ENCODE measurements at regions not wholly inside any gene's neighbourhood (a gene's known extent, or its start where the extent isn't known, plus 50 kb on each side); places are given as distances from the start of the nearest gene placed in this dataset.

DNA sequence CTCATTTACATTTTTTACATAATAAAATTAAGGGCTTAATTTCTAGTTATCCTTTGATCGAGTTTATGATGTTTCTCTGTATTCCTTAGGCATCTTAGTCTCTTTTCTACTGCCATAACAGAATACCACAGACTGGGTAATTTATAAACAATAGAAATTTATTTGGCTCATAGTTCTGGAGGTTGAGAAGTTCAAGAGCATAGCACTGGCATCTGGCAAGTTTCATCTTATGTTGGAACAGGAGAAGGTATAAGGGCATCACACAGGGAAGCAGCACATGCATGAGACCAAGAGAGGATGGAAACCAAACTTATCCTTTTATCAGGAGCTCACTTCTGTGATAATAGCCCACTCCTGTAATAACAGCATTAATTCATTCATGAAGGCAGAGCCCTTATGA, 284.9 kb upstream of the COX7C start:
- DNase-seq: no peak
- in situ Hi-C loops (cut with HindIII; ENCODE audit: low pct_ligation_motif_present, low pct_unique_long_range_greater_than_20kb, low sequenced_read_pairs): no loop called here

DNA sequence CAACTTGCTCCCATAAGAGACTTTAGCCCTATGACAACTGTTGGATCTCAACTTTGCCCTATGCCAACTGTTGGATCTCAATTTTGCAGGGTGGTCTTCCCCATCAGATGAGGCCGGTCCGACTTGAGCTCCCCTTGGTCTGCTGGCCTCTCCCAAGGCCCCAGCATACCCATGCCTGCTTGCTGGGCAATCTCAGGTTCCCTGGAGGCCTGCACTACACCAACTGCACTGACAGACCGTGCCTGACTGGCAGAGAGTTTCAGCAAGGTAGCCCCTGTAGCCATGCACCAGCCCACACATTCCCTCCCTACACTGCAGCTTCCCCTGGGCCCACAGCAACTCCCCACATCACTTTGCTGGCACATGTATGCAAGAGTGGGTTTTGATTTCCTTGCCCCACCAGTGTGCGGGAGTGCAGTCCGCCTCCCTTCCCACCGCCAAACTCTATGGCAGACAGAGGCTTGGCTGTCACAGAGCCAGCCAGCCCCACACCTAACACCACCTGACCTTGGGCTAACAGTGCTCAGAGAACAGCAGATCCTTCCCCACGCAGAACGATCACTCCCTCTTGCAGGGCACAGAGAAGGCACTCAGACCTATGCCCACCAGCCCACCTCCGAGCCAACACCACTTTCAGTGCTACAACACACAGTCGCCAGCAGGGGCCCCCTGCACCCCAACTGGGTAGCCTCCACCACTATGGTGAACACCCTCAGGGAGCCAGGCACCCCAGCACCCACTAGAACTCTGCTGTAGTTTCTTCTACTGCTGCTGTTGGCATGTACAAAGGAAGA, 279.9 kb upstream of the COX7C start:
- in situ Hi-C loops (cut with HindIII; ENCODE audit: low pct_ligation_motif_present, low pct_unique_long_range_greater_than_20kb, low sequenced_read_pairs): no loop called here
- no peak for DNase-seq

DNA sequence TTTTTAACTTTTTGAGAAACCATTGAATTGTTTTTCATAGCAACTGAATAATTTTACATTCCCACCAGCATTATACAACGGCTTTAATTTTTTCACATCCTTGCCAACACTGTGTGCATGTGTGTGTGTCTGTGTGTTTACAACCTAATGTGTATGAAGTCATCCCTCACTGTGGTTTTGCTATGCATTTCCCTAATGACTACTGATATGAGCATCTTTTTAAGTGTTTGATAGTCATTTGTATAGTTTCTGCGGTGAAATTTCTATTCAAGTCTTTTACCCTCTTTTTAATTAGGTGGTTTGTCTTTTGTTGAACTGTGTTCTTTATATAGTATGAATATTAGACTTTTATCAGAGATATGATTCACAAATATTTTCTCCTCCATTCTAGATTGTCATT, 263.1 kb upstream of the COX7C start:
- in situ Hi-C loops (cut with HindIII; ENCODE audit: low pct_ligation_motif_present, low pct_unique_long_range_greater_than_20kb, low sequenced_read_pairs): no loop called here
- no peak for DNase-seq

DNA sequence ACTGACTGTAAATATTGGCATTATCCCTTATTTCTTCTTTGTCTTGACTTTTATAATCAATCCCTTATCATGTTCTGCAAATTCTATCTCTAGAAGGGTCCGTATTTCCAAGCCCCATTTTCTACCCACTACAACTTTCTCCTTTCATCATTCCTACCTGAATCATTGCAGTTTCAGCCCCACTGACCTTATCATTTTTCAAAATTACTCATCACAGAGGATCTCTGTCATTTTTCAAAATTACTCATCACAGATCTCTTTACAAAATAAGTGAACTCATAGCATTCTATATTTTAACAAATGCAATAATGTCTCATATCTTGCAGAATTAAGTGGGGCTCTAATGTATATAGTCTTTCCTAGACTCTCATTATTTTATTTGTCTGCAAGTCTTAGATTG, 256.9 kb upstream of the COX7C start:
- DNase-seq: no peak
- in situ Hi-C loops (cut with HindIII; ENCODE audit: low pct_ligation_motif_present, low pct_unique_long_range_greater_than_20kb, low sequenced_read_pairs): no loop called here

DNA sequence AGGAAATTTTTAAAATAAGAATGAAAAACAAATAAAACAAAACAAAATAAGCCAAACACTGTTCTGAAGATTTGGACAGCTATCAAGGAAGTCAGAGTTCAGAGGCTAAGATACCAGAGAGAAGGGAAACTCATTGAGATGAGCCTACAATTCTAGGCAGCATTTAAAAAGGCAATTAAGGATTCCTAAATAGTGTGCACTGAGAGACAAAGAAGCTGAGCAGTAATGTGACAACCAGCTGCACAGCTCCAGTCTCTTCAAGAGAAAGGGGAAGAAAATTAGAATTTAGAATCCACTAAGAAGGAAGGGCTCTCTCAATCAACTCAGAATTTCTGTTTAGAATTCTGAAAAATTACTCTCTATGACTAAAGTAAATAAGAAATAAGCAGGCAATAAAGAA, 246.7 kb upstream of the COX7C start:
- in situ Hi-C loops (cut with HindIII; ENCODE audit: low pct_ligation_motif_present, low pct_unique_long_range_greater_than_20kb, low sequenced_read_pairs): no loop called here
- no peak for DNase-seq

DNA sequence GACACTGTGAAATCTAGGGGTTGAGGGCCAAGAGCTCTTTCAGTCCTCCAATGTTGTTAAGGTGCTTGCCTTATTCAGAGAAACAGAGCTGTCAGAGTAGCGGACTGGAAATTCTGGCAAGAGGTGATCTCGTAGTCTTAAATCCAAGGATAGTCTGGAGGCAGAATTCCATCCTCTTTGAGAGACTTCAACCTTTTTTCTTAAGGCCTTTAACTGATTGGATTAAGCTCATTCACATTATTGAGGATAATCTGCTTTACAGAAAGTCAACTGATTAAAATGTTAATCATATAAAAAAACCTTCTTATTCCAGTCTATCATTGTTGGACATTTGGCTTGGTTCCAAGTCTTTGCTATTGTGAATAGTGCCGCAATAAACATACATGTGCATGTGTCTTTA, 243.1 kb upstream of the COX7C start:
- in situ Hi-C loops (cut with HindIII; ENCODE audit: low pct_ligation_motif_present, low pct_unique_long_range_greater_than_20kb, low sequenced_read_pairs): no loop called here
- no peak for DNase-seq

DNA sequence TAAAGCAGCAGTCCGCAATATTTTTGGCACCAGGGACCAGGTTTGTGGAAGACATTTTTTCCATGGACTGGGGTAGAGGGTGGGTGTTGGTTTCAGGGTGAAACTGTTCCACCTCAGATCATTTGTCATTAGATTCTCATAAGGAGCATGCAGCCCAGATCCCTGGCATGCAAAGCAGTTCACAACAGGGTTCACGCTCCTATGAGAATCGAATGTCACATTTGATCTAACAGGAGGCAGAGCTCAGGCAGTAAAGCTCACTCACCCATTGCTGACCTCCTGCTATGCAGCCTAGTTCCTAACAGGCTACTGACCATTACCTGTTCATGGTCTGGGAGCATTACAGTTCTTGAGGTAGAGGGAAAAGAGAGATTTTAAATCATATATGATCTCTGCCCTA, 241.5 kb upstream of the COX7C start:
- DNase-seq: no peak
- in situ Hi-C loops (cut with HindIII; ENCODE audit: low pct_ligation_motif_present, low pct_unique_long_range_greater_than_20kb, low sequenced_read_pairs): no loop called here

DNA sequence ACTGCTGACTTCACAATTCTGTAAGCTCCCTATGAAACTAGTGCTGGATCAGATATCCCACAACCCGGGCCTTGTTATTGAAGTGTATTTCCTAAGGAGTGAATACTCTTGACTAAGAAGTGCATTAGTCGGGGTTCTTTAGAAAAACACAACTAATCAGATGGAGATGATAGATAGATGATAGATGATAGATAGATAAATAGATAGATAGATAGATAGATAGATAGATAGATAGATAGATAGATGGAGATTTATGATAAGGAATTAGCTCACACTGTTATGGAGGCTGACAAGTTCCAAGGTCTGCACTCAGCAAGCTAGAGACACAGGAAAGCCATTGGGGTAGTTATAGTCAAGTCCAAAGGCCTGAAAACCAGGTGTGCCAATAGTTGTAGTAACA, 214.6 kb upstream of the COX7C start:
- in situ Hi-C loops (cut with HindIII; ENCODE audit: low pct_ligation_motif_present, low pct_unique_long_range_greater_than_20kb, low sequenced_read_pairs): no loop called here
- DNase-seq: no peak

DNA sequence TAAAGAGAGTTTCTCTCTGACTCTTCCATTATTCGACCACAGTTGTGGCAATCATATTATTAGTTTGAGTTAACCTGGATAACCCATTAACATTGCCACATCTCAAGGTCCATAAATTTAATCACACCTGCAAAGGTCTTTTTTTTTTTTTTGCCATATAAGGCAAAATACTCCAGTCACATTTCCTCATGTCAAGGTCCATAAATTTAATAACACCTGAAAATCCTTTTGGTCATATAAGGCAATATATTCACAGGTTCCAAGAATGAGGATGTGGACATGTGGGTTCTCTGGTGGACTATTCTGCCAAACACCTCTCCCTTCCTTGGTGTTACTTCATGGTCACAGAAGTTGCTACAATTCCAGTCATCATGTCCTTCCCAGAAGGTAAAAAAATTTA, 213.5 kb upstream of the COX7C start:
- in situ Hi-C loops (cut with HindIII; ENCODE audit: low pct_ligation_motif_present, low pct_unique_long_range_greater_than_20kb, low sequenced_read_pairs): no loop called here
- no peak for DNase-seq

DNA sequence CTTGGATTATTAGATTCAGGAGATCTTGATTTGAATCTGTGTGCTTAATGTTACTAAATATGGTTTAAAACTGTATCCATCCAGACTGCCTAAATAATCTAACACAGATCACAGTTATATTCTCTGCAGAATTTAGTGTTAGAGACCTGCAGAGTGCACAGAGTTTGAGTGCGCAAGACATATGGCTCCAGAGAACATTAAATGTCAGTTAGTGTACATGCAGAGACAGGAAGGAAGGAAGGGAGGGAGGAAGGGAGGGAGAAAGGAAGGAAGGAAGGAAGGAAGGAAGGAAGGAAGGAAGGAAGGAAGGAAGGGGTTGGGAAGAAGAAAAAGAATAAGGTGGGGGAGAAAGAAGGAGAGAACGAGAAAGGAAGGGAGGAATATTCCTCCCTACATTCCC, 210.0 kb upstream of the COX7C start:
- no peak for DNase-seq
- in situ Hi-C loops (cut with HindIII; ENCODE audit: low pct_ligation_motif_present, low pct_unique_long_range_greater_than_20kb, low sequenced_read_pairs): no loop called here

DNA sequence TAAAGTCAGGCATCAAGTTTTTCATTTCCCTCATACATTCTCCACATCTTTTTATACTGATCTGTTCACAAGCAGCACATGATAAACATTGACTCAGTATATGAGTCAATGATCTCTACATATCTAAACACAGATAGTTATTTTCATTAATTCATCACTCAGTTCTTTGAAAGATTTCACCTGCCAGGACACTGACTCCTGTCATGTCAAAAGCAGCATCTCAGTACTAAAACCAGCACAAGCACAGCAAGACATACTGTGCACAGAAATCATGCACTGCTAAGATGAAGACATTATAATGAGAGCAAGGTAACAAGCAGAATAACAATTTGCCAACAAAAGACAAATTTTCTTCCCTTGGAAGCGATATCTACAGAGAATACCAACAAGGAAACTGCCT, 206.1 kb upstream of the COX7C start:
- in situ Hi-C loops (cut with HindIII; ENCODE audit: low pct_ligation_motif_present, low pct_unique_long_range_greater_than_20kb, low sequenced_read_pairs): no loop called here

DNA sequence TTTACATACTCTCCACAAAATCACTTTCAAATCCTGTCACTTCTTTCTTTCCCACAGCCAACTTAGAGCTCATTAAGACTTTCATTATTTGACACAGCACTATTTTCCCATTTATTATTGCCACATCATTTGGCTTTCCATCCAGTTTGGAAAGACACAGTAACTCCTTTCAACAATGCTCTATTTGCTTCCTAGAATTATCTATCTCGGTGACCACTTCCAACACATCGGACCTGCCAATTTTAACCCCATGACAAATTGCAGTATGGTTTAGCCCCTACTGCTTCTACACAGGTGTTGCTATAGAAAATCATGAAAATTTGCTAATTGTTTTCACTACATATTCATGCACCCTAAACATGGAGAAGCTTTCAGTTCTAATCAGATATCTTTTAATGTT, 190.6 kb upstream of the COX7C start:
- in situ Hi-C loops (cut with HindIII; ENCODE audit: low pct_ligation_motif_present, low pct_unique_long_range_greater_than_20kb, low sequenced_read_pairs): no loop called here
- no peak for DNase-seq

More for the DNA sequence above, 206.1 kb upstream of the COX7C start:
- DNase-seq: no peak

DNA sequence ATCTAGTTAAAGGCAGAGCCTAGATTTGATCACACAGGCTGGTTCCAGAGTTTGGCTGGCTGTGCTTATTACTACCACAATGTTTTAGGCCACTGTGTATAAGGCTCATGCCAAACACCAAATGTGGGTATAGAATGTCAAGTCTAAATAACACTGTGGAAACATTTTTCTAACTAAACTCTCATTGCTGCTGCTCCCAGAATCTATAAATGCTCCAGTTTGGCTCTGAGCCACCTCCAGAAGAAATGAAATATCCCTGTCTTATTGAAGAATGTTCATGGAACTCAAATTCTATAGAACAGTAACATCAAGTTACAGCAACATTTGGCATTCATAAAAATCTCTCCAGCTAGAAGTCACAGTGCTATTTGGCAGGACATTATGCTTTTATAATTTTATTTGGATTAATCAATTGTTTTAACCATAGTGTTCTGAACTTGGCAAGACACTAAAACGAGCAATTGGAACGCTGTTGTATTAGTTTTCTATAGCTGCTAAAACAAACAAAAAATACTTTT, 178.1 kb upstream of the COX7C start:
- in situ Hi-C loops (cut with HindIII; ENCODE audit: low pct_ligation_motif_present, low pct_unique_long_range_greater_than_20kb, low sequenced_read_pairs): no loop called here

DNA sequence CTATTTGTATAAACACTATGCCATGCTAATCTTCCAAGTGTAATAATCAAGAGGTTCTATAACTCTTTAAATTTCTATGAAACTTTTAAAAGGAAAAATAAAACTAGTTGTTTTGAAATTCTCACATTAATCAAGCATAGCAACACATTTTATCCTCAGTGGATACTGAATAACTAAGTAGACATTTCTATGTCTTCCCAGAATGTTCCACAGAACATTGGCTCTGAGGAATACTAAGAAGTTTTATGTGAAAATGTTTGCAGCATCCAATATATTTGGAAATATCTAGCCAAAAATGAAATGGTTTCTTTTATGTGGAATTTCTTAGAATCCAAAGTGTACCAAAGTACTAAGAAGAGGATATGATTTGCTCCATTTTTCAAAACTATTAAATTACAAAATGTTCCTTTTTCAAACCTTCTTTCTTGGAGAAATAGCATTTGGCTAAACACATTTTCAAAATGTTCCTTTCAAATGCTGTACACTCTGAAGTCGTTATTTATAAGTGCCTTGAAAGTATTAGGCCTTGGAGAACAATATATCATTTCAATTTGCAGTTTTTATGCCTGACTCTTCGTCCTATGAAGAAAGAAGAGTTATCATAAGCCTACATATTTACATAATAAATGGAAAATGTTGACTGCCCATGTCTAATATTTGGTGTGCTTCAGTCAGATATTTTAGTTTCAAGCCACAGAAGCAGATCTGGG, 175.6 kb upstream of the COX7C start:
- in situ Hi-C loops (cut with HindIII; ENCODE audit: low pct_ligation_motif_present, low pct_unique_long_range_greater_than_20kb, low sequenced_read_pairs): no loop called here
- DNase-seq: no peak

More for the DNA sequence above, 178.1 kb upstream of the COX7C start:
- DNase-seq: no peak

DNA sequence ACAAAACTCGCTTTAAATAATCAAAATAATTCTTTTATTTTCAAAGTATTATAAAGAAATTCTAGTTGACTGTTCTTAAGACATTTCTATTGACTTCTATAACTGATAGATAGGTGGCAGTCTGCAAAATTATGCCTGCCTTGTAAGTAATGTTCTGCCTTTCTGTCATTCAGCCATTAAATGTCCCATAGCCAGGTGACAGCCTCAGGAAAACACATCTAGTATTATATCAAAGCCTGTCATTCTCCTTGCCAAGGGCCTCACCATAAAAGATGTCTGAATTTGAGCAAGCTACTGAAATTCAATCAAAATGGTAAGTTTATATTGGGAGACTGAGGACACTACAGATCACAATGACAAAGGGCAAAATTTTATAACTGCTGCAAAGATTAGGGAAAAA, 170.4 kb upstream of the COX7C start:
- in situ Hi-C loops (cut with HindIII; ENCODE audit: low pct_ligation_motif_present, low pct_unique_long_range_greater_than_20kb, low sequenced_read_pairs): no loop called here
- no peak for DNase-seq

DNA sequence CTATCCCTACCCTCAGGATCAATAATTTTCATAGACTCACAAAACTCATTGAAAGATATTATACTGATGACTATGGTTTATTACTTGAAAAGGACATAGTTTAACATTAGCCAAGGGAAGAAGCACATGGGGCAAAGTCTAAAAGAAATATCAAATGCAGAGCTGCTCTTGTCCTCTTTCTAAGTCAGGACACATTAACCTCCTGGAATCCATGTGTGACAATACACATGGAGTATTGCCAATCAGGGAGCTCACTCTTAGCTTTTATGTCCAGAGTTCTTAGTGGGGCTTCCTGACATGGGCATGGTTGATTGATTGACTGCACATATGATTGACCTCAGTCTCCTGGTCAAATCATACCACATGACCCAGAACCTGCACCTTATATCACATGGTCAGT, 165.5 kb upstream of the COX7C start:
- no peak for DNase-seq
- in situ Hi-C loops (cut with HindIII; ENCODE audit: low pct_ligation_motif_present, low pct_unique_long_range_greater_than_20kb, low sequenced_read_pairs): no loop called here

DNA sequence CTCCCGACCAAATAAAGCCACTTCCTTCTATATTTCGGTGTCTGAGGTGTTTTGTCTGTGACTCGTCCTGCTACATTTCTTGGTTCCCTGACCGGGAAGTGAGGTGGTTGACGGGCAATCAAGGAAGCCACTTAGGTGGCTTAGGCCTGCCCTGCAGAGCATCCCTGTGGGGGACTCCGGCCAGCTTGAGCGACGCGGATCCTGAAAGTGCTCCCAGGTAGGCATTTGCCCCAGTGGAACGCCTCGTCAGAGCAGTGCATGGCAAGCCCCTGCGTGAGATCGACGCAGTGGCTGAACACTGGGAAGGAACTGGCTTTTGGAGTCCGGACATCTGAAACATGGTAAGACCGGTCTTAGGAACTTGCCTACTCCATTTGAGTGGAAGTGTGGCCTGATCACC, 157.2 kb upstream of the COX7C start:
- in situ Hi-C loops (cut with HindIII; ENCODE audit: low pct_ligation_motif_present, low pct_unique_long_range_greater_than_20kb, low sequenced_read_pairs): no loop called here
- no peak for DNase-seq

DNA sequence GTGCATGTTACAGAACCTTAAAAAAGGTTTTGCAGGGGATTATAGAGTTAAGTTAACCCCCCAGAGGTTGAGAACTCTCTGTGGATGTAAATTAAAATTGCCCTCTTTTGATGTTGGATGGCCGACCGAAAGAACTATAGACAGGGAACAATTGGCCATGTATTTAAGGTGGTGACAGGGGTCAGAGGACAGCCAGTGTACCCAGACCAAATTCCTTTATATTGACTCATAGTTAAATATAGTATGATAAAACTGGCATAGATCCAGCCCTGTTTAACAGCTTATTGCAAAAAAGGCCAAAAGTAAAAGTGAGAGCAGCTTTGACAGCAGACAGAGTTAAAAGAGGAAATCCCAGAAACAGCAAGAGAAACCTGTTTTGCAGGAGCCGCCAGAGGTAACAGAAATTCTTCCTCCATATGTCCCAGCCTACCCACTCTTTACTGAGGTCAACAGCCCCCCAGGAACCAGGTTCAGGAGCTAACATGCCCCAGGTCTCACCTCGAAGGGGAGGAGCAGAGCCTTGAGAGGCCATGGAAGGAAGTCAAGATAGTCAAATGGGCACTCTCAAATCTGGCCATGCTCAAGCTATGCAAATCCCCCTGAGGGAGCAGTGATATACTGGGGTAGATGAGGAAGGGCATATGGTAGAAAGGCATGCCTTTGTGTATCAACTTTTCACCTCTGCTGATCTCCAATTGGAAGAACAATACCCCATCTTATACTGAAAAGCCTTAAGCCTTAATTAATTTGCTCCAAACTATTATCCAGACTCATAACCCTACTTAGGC, 156.4 kb upstream of the COX7C start:
- DNase-seq: no peak

DNA sequence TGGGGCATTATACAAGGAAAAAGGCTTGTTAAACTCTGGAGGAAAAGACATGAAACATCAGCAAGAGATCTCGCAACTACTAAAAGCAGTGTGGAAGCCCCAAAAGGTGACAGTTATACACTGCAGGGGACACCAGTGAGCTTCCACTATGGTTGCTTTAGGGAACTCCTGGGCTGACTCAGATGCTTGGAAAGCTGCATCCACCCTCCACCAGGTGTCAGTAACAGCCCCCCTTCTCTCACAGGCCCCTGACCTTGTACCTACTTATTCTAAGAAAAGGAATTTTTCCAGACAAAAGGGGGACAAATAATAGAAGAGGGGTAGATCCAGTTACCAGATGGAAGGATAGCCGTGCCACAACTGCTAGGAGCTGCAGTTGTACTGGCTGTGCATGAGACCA, 154.4 kb upstream of the COX7C start:
- peak; percentile 9 for DNase-seq
- in situ Hi-C loops (cut with HindIII; ENCODE audit: low pct_ligation_motif_present, low pct_unique_long_range_greater_than_20kb, low sequenced_read_pairs): no loop called here

More for the DNA sequence above, 156.4 kb upstream of the COX7C start:
- in situ Hi-C loops (cut with HindIII; ENCODE audit: low pct_ligation_motif_present, low pct_unique_long_range_greater_than_20kb, low sequenced_read_pairs): no loop called here

Data from ACHN (cell line).